ENCODE measurements at regions not wholly inside any gene's neighbourhood (a gene's known extent, or its start where the extent isn't known, plus 50 kb on each side); places are given as distances from the start of the nearest gene placed in this dataset.
"Not testable (repeated sequence)": the region's sequence is repeated elsewhere in the genome, so short reads cannot be mapped to it uniquely, and the experiment has no call there.

DNA sequence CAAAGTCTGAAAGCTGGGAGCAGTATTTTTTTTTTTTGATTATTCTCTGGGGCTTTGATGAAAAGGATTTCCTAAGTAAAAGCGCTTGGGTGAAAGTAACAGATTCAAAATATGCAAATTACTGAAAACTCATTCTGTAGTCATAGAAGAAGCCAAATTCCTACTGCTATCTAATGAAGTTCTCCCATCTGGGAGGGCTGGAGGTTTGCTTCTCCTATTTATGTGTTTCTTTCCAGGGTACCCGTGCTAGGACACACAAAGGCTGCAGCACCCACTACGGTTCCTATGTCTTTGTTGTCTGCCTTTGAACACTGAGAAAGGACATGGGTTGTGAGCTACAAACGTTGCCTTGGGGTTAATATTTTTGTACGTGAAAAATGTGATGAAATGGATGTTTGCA is 324.7 kb upstream of the KAZN start:
- DNase-seq, result no peak

GRCh38 chr1:14279891-14280290 is 318.6 kb upstream of the KAZN start:
- DNase-seq, result not testable (repeated sequence)

GRCh38 chr1:14280909-14281308 is 317.6 kb upstream of the KAZN start:
- DNase-seq, result no peak

- no peak for DNase-seq
Observed at GRCh38 chr1:14281412-14281811, 317.1 kb upstream of the KAZN start.

DNA sequence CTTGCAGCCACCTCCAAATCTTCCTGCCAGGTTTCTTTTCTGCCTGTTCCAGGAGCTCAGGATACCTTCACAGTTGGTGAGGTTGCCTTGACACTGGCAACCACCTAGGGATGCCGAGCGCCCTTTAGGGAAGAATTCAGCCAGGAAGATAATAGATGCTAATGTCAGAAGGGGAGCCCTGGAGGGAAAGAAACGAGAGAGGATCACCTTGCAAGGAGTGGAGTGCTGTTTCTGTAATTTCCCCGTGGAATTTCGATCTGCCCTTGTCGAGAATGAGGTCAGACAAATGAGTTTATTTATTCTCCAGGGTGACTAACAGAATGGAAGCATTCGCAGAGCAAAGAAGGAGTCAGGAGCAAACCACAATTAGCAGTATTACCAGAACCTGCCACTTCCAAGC is 315.8 kb upstream of the KAZN start:
- no peak for DNase-seq

- no peak for DNase-seq
Observed at GRCh38 chr1:14285238-14285637, 313.2 kb upstream of the KAZN start.

GRCh38 chr1:14291182-14291581 is 307.3 kb upstream of the KAZN start:
- not testable (repeated sequence) for DNase-seq

- no peak for DNase-seq
Observed at GRCh38 chr1:14292520-14292919, 306.0 kb upstream of the KAZN start.

- no peak for DNase-seq
Observed at GRCh38 chr1:14294006-14294405, 304.5 kb upstream of the KAZN start.

GRCh38 chr1:14294860-14295536 is 303.5 kb upstream of the KAZN start:
- no peak for DNase-seq

DNA sequence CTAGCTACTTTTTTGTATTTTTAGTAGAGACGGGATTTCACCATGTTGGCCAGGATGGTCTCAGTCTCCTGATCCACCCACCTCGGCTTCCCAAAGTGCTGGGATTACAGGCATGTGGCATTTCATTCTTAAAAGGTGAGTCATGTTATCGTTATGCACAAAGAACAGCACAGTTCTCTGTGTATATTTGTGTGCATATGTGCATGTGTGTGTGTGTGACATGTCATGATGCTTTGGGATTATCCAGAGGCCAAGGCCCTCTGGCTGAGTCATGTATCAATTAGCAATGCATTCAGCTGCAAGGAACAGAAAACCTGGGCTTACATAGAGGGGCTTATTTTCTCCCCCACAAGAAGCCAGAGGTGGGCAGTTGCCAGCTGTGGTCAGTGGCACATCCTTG is 301.7 kb upstream of the KAZN start:
- DNase-seq, result no peak

DNA sequence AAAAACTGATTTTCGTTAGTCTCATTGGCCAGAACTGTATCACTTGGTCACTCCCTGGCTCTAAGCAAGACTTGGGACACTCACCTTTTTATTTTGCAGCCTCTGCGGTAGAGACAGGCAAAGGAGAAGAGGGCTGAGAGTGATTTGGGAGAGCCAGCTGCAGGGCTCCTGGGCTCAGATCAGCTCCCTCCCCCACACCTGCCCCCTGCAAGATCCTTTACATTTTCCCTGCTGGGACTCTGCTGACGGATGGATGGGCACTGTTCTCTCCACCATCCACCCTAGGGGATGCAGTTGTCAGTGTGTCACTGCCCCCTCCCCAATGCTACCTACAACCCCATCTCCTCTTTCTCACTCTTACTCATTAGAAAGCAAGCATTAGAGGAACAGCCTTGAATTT is 301.1 kb upstream of the KAZN start:
- DNase-seq, result no peak

DNA sequence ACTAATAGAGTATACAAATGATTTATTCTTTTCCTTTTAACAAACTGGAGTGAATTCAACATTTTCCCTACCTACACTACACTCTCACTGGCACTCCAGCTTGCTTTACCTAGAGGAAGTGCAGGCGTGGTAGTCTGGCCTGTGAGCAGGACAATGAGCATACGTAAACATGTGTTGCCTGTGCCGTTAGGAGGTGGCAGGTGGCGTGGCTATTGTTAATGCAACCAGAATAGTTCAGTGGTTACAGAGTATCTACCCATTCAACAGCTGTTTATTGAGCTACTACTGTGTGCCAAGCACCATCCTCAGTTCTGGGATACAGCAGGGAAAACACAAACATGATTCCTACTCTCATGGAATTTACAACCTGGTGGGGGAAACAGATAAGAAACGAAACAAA is 299.7 kb upstream of the KAZN start:
- no peak for DNase-seq

GRCh38 chr1:14300991-14301703 is 297.3 kb upstream of the KAZN start:
- no peak for DNase-seq

DNA sequence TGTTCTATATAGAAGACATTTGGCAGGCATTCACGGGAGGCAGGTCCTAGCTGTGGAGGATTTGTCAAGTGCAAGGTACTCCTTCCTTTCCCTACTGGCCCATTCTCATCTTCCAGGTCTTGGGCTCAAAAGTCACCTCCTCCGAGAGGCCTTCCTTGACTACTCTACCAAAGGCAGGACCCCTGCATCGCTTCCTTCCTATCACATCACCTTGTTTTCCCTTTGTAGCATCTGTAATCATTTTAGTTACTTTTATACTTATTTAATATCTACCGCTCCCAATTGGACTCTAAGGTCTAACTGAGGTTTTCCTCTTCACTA is 296.8 kb upstream of the KAZN start:
- no peak for DNase-seq

- no peak for DNase-seq
Observed at GRCh38 chr1:14302025-14302424, 296.5 kb upstream of the KAZN start.

GRCh38 chr1:14303011-14303410 is 295.5 kb upstream of the KAZN start:
- no peak for DNase-seq

DNA sequence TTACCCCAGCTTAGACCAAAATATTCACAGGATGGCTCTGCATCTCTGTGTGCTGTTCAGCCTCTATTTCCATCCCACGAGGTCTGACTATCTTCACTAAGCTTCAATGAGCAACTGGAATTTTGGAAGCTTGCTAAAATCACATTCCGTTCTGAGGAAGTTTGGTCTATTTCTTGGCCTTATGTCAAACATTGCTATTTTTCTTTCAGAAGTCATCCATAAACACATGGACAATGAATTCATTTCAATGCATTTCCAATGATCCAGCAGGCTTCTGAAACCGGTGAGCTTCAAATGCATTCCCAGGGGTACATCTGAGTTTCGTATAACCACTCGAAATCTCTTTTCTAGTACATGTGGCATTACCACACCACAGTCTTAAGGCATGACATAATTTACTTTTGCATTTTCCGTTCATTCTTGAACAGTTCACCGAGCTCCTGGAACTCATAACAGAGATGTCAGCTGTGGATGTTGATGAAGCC is 294.1 kb upstream of the KAZN start:
- no peak for DNase-seq

DNA sequence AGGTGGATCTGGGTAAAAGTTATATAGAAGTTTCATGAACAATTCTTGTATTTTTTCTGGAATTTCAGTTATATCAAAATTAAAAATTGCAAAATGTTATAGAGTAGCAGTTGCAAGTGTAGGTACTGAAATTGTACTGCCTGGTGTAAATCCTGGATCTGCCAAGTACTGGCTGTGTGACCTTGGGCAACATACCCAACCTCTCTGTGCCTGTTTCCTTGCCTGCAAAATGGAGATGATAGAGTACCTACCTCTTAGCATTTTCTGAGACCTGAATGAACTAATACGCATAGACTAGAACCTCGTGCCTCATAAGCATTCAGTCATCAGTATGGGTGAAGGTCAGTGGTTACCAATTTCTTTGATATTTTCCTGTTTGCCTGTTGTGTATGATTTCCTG is 290.0 kb upstream of the KAZN start:
- no peak for DNase-seq

- no peak for DNase-seq
Observed at GRCh38 chr1:14309984-14310383, 288.5 kb upstream of the KAZN start.

GRCh38 chr1:14310476-14310875 is 288.0 kb upstream of the KAZN start:
- DNase-seq, result no peak

- DNase-seq, result no peak
Observed at GRCh38 chr1:14313731-14314431, 284.6 kb upstream of the KAZN start.

DNA sequence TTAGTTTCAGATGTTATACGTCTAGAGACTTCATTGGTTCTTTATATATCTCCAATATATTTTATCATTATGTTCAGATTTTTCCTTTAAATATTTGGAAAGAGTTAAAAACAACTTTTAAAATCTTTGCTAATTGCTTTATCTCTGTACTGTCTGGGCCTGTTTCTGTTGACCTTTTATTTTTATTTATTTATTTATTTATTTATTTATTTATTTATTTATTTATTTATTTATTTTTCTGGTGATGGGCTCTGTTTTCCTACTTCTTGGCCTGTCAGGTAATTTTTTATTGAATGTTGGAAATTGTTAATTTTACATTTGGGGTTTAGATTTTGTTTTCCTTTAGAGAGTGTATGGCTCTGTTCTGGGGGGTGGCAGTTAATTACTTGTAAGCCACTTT is 279.7 kb upstream of the KAZN start:
- DNase-seq, result no peak

DNA sequence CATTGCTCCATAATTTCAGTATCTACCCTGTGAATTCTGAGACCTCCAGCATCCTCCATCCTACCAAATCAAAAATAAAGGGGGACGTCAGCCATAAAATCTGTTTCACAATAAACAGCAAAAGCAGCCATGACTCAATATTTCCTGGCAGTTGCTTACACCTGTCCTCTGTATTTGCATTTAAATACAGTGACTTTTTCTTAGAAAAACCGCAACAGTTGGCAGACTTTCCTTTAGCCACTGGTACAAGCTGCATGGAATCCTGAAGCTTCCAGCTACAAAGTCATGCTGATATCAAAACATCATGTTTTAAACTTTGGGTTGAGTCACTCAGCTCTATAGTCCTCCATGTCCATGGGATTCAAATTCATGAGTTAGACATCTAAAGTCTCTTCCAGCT is 278.0 kb upstream of the KAZN start:
- DNase-seq, result no peak

Measured in NCI-H524 (cell line).